SK-N-SH treated with all-trans-retinoic acid at 6 μM for 48 hours (cell line): ENCODE measurements at regions not wholly inside any gene's neighbourhood (a gene's known extent, or its start where the extent isn't known, plus 50 kb on each side); places are given as distances from the start of the nearest gene placed in this dataset.

ENCODE experiments used
- ATAC-seq: fragments of 200-7000 bp; cut with Tn5 transposase; 3 replicates; pipeline ENCODE4 v1.9.1; 2020; ENCODE audit warnings: mild to moderate bottlenecking, moderate library complexity
- ARNTL ChIP-seq: fragments of 450-650 bp; formaldehyde crosslinking; IDR thresholded peaks from 2 replicates; pipeline ENCODE4 v1.5.0; 2020; ENCODE audit warnings: low read depth, mild to moderate bottlenecking, moderate library complexity, borderline replicate concordance
- BACH2 ChIP-seq: fragments of 250-450 bp; sonication (Bioruptor Pico); IDR thresholded peaks from 2 replicates; pipeline ENCODE4 v1.9.0; 2021; ENCODE audit warnings: mild to moderate bottlenecking, borderline replicate concordance
- ESRRG ChIP-seq: fragments of 250-450 bp; sonication (Bioruptor Pico); IDR thresholded peaks from 2 replicates; pipeline ENCODE4 v1.6.1; 2021; ENCODE audit warnings: mild to moderate bottlenecking
- GLIS3 ChIP-seq: fragments of 250-450 bp; sonication (Bioruptor Pico); IDR thresholded peaks from 2 replicates; pipeline ENCODE4 v1.5.0; 2020; ENCODE audit warnings: mild to moderate bottlenecking, moderate library complexity
- ISL1 ChIP-seq: fragments of 250-450 bp; sonication (Bioruptor Pico); IDR thresholded peaks from 2 replicates; pipeline ENCODE4 v2.1.2; 2022; ENCODE audit warnings: mild to moderate bottlenecking, moderate library complexity
- OSR1 ChIP-seq: fragments of 250-450 bp; sonication (Bioruptor Pico); IDR thresholded peaks from 2 replicates; pipeline ENCODE4 v1.8.0; 2022; ENCODE audit warnings: moderate library complexity, mild to moderate bottlenecking, inconsistent platforms
- PPARA ChIP-seq: fragments of 250-450 bp; sonication (Bioruptor Pico); IDR thresholded peaks from 2 replicates; pipeline ENCODE4 v1.5.0; 2020; ENCODE audit warnings: mild to moderate bottlenecking, borderline replicate concordance
- RARB ChIP-seq: fragments of 250-450 bp; sonication (Bioruptor Pico); IDR thresholded peaks from 2 replicates; pipeline ENCODE4 v1.8.0; 2021; ENCODE audit warnings: mild to moderate bottlenecking, moderate library complexity
- SNAI2 ChIP-seq: fragments of 250-450 bp; sonication (Bioruptor Pico); IDR thresholded peaks from 2 replicates; pipeline ENCODE4 v1.5.0; 2020; ENCODE audit warnings: mild to moderate bottlenecking, moderate library complexity
- TCF4 ChIP-seq: fragments of 250-450 bp; sonication (Bioruptor Pico); IDR thresholded peaks from 2 replicates; pipeline ENCODE4 v1.8.0; 2021; ENCODE audit warnings: mild to moderate bottlenecking, moderate library complexity, borderline replicate concordance
- TOX ChIP-seq: fragments of 250-450 bp; sonication (Bioruptor Pico); IDR thresholded peaks from 2 replicates; pipeline ENCODE4 v1.8.0; 2021; ENCODE audit warnings: mild to moderate bottlenecking, moderate library complexity, borderline replicate concordance
- ZC3H10 ChIP-seq: fragments of 250-450 bp; sonication (Bioruptor Pico); IDR thresholded peaks from 2 replicates; pipeline ENCODE4 v1.5.1; 2021; ENCODE audit warnings: mild to moderate bottlenecking, moderate library complexity
- ZFP3 ChIP-seq: fragments of 250-450 bp; sonication (Bioruptor Pico); IDR thresholded peaks from 2 replicates; pipeline ENCODE4 v1.5.0; 2020; ENCODE audit warnings: mild to moderate bottlenecking, moderate library complexity
- ZFP30 ChIP-seq: fragments of 450-650 bp; formaldehyde crosslinking; IDR thresholded peaks from 2 replicates; pipeline ENCODE4 v1.5.0; 2022; ENCODE audit warnings: mild to moderate bottlenecking, moderate library complexity
- ZNF565 ChIP-seq: fragments of 450-650 bp; formaldehyde crosslinking; conservative IDR thresholded peaks from 2 replicates; pipeline ENCODE4 v1.5.0; 2020; ENCODE audit warnings: low read depth, mild to moderate bottlenecking, moderate library complexity
- ZNF70 ChIP-seq: fragments of 450-650 bp; formaldehyde crosslinking; IDR thresholded peaks from 2 replicates; pipeline ENCODE4 v1.5.0; 2020; ENCODE audit warnings: mild to moderate bottlenecking, moderate library complexity
- TF ChIP-seq, protein P1 (sequence below): fragments of 250-450 bp; sonication (Bioruptor Pico); IDR thresholded peaks from 2 replicates; pipeline ENCODE4 v1.5.1; 2021; ENCODE audit warnings: mild to moderate bottlenecking, moderate library complexity
- TF ChIP-seq, protein P2 (sequence below): fragments of 250-450 bp; sonication (Bioruptor Pico); IDR thresholded peaks from 2 replicates; pipeline ENCODE4 v1.5.0; 2020; ENCODE audit warnings: mild to moderate bottlenecking, moderate library complexity
- TF ChIP-seq, protein P3 (sequence below): fragments of 250-450 bp; sonication (Bioruptor Pico); IDR thresholded peaks from 2 replicates; pipeline ENCODE4 v1.8.0; 2021; ENCODE audit warnings: low read depth, mild to moderate bottlenecking, moderate library complexity, borderline replicate concordance
- TF ChIP-seq, protein P4 (sequence below): fragments of 250-450 bp; sonication (Bioruptor Pico); IDR thresholded peaks from 2 replicates; pipeline ENCODE4 v1.8.0; 2020; ENCODE audit warnings: mild to moderate bottlenecking, moderate library complexity, borderline replicate concordance

DNA sequence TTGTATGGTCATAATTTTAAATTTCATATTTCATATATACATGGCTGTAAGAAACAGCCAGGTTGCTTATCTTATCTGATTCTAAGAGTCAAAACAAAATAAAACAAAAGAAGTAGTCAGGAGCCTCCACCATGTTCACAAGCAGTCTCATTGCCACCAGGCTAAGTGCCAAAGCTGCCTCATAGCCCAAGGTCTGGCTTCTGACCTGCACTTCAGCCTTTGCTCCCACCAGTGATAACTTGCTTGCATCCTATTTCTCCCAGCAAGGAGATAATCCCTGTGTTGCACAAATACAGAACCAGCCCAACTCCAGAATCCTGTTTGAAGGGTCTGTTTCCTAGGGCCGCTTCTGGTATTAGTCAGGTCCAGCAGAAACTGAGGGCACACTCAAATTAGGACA lies 53.9 kb upstream of the TSKU start:
- TF ChIP-seq, protein P1, sequence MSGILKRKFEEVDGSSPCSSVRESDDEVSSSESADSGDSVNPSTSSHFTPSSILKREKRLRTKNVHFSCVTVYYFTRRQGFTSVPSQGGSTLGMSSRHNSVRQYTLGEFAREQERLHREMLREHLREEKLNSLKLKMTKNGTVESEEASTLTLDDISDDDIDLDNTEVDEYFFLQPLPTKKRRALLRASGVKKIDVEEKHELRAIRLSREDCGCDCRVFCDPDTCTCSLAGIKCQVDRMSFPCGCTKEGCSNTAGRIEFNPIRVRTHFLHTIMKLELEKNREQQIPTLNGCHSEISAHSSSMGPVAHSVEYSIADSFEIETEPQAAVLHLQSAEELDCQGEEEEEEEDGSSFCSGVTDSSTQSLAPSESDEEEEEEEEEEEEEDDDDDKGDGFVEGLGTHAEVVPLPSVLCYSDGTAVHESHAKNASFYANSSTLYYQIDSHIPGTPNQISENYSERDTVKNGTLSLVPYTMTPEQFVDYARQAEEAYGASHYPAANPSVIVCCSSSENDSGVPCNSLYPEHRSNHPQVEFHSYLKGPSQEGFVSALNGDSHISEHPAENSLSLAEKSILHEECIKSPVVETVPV (CRISPR knock-in tag): no peak
- no peak for TF ChIP-seq TOX
- TF ChIP-seq OSR1 (CRISPR knock-in tag): no peak
- TF ChIP-seq, protein P2, sequence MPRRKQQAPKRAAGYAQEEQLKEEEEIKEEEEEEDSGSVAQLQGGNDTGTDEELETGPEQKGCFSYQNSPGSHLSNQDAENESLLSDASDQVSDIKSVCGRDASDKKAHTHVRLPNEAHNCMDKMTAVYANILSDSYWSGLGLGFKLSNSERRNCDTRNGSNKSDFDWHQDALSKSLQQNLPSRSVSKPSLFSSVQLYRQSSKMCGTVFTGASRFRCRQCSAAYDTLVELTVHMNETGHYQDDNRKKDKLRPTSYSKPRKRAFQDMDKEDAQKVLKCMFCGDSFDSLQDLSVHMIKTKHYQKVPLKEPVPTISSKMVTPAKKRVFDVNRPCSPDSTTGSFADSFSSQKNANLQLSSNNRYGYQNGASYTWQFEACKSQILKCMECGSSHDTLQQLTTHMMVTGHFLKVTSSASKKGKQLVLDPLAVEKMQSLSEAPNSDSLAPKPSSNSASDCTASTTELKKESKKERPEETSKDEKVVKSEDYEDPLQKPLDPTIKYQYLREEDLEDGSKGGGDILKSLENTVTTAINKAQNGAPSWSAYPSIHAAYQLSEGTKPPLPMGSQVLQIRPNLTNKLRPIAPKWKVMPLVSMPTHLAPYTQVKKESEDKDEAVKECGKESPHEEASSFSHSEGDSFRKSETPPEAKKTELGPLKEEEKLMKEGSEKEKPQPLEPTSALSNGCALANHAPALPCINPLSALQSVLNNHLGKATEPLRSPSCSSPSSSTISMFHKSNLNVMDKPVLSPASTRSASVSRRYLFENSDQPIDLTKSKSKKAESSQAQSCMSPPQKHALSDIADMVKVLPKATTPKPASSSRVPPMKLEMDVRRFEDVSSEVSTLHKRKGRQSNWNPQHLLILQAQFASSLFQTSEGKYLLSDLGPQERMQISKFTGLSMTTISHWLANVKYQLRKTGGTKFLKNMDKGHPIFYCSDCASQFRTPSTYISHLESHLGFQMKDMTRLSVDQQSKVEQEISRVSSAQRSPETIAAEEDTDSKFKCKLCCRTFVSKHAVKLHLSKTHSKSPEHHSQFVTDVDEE: no peak
- TF ChIP-seq, protein P3, sequence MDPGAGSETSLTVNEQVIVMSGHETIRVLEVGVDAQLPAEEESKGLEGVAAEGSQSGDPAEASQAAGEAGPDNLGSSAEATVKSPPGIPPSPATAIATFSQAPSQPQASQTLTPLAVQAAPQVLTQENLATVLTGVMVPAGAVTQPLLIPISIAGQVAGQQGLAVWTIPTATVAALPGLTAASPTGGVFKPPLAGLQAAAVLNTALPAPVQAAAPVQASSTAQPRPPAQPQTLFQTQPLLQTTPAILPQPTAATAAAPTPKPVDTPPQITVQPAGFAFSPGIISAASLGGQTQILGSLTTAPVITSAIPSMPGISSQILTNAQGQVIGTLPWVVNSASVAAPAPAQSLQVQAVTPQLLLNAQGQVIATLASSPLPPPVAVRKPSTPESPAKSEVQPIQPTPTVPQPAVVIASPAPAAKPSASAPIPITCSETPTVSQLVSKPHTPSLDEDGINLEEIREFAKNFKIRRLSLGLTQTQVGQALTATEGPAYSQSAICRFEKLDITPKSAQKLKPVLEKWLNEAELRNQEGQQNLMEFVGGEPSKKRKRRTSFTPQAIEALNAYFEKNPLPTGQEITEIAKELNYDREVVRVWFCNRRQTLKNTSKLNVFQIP: no peak
- TF ChIP-seq, protein P4, sequence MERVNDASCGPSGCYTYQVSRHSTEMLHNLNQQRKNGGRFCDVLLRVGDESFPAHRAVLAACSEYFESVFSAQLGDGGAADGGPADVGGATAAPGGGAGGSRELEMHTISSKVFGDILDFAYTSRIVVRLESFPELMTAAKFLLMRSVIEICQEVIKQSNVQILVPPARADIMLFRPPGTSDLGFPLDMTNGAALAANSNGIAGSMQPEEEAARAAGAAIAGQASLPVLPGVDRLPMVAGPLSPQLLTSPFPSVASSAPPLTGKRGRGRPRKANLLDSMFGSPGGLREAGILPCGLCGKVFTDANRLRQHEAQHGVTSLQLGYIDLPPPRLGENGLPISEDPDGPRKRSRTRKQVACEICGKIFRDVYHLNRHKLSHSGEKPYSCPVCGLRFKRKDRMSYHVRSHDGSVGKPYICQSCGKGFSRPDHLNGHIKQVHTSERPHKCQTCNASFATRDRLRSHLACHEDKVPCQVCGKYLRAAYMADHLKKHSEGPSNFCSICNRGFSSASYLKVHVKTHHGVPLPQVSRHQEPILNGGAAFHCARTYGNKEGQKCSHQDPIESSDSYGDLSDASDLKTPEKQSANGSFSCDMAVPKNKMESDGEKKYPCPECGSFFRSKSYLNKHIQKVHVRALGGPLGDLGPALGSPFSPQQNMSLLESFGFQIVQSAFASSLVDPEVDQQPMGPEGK (CRISPR knock-in tag): no peak
- TF ChIP-seq TCF4 (CRISPR knock-in tag): no peak
- no peak for TF ChIP-seq ZFP3 (CRISPR knock-in tag)
- no peak for TF ChIP-seq ARNTL (CRISPR knock-in tag)
- no peak for TF ChIP-seq ZC3H10
- TF ChIP-seq, all 23 proteins: peak for 0

DNA sequence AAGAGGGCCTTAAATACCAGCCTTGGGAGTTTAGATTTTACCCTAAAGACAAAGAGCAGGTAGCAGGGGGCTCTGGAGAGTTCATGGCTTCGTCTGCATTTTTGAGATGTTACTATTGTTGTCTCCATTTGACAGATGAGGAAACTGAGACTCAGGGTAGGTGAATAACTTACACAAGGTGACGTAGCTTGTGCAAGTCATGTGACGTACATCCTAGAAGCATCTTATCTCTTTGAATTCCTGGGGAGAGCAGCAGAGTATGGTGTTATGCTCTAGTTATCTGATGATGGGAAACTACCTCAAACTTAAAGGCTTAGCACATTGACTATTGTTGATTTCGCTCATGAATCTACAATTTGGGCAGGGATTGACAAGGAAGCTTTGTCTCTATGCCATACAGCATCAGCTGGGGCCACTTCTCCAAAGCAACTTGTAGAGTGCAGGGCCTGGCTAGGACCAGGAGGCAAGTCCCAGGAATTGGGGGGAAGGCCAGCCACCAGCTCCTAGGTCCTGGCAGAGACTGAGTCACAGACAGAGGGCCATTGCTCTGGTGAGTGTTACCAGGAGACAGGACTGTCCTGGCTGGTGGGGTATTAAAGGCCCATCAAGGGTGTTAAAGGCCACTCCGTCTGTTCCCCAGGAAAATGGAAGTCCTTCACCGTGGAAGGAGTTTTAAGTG lies 52.1 kb upstream of the TSKU start:
- no peak for ATAC-seq
- no peak for TF ChIP-seq ESRRG (CRISPR knock-in tag)
- TF ChIP-seq TOX: no peak
- TF ChIP-seq, protein P3: no peak
- TF ChIP-seq ISL1: no peak
- TF ChIP-seq ZFP30 (CRISPR knock-in tag): no peak
- TF ChIP-seq RARB (CRISPR knock-in tag): no peak
- no peak for TF ChIP-seq BACH2 (CRISPR knock-in tag)
- no peak for TF ChIP-seq ZNF565
- TF ChIP-seq GLIS3 (CRISPR knock-in tag): no peak
- TF ChIP-seq ZC3H10: no peak
- no peak for TF ChIP-seq ZNF70 (CRISPR knock-in tag)
- no peak for TF ChIP-seq PPARA (CRISPR knock-in tag)
- TF ChIP-seq, protein P4 (CRISPR knock-in tag): no peak

More for the DNA sequence above, 53.9 kb upstream of the TSKU start:
- ATAC-seq: no peak

DNA sequence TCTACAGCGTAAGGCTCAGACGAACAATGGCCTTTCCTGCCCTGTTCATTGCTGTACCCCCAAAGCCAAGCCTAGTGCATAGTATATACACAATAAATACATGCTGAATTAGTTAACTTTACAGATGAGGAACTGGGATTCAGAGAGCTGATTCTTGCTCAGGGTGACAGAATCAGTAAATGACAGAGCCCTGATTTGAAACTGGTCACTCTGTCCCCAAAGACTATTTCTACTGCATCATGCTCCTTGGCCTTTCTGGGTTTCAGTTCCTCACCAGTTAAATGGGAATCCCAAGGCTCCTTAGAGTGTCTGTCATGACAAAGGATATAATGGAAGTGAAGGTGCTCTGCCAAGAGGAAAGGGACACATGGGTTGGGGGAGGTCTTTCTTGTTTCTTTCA lies 50.5 kb upstream of the TSKU start:
- no peak for ATAC-seq
- TF ChIP-seq TCF4 (CRISPR knock-in tag) (no peak), GLIS3 (CRISPR knock-in tag) (no peak), TOX (no peak), SNAI2 (CRISPR knock-in tag) (no peak), OSR1 (CRISPR knock-in tag) (no peak)
- TF ChIP-seq, protein P2: no peak
- TF ChIP-seq, protein P1 (CRISPR knock-in tag): no peak
